Left lung (tissue), 4 donors: ENCODE measurements at regions not wholly inside any gene's neighbourhood (a gene's known extent, or its start where the extent isn't known, plus 50 kb on each side); places are given as distances from the start of the nearest gene placed in this dataset.

Source experiments
- ATAC-seq: fragments of 200-7000 bp; cut with Tn5 transposase; one replicate; pipeline ENCODE4 v1.9.1; 2020; ENCODE audit warnings: moderate library complexity
- DNase-seq, 4 donors: peaks; one replicate each; pipeline ENCODE4 v3.0.0-alpha.2; 2013 to 2020
- H3K27ac ChIP-seq, 2 donors: fragments of 200-600 bp; sonication (generic) in 1 of 2; one replicate each; pipeline versions ENCODE4 v1.5.0 to v1.8.0; 2020 to 2021
- H3K27me3 ChIP-seq, 2 donors: fragments of 200-600 bp; sonication (generic) in 1 of 2; one replicate each; pipeline versions ENCODE4 v1.5.0 to v1.8.0; 2020 to 2021
- H3K36me3 ChIP-seq, 2 donors: fragments of 200-600 bp; sonication (generic) in 1 of 2; one replicate each; pipeline versions ENCODE4 v1.5.0 to v1.8.0; 2020 to 2021
- H3K4me1 ChIP-seq, 2 donors: fragments of 200-600 bp; one replicate each; pipeline ENCODE4 v1.8.0; 2021
- H3K4me3 ChIP-seq, 2 donors: fragments of 200-600 bp; sonication (generic) in 1 of 2; one replicate each; pipeline versions ENCODE4 v1.5.0 to v1.8.0; 2020 to 2021; ENCODE audit warnings: mild to moderate bottlenecking in 1 of 2
- H3K9me3 ChIP-seq, 2 donors: fragments of 200-600 bp; sonication (generic) in 1 of 2; one replicate each; pipeline versions ENCODE4 v1.5.0 to v1.8.0; 2020 to 2021
- CTCF ChIP-seq, 2 donors: fragments of 200-600 bp; sonication (generic) in 1 of 2; IDR thresholded peaks; one replicate each; pipeline versions ENCODE4 v1.5.0 to v1.8.0; 2021; ENCODE audit warnings: antibody characterized with exemption in 2 of 2
- intact Hi-C, 2 donors: fragments of 100-400 bp; cut with DNase I; formaldehyde crosslinking; loops; one replicate each; pipeline versions ENCODE4 v1.11.2 to v1.14.2; 2022
- donor health status: DM: no; HTN: yes; CAD: no.
- donor health status: DM: no; HTN: no; CAD: no.

- Histone ChIP-seq H3K27ac (no peak overlapping the region), H3K4me3 (no peak overlapping the region), H3K9me3 (no peaks in the 10 kb centered on the region), H3K36me3 (no peaks in the 10 kb centered on the region), H3K4me1 (no peaks in the 10 kb centered on the region), H3K27me3 (no peaks in the 10 kb centered on the region)
- DNase-seq: no peak
- no peak for ATAC-seq
- no peak for TF ChIP-seq CTCF (IDR thresholded peaks at IDR 0.05)
- intact Hi-C loops: no loop called here
Measured at GRCh38 chr11:93075782-93076181, 106.3 kb downstream of the MTNR1B start.

GRCh38 chr11:93080146-93080759, 110.8 kb downstream of the MTNR1B start:
- no peak for ATAC-seq
- DNase-seq: peak in 1 of 4 donors; percentile 19

GRCh38 chr11:93081694-93082093, 112.2 kb downstream of the MTNR1B start:
- ATAC-seq (no peak), DNase-seq (no peak)
- H3K4me1 ChIP-seq: no peaks in the 10 kb centered on the region
- no peak for TF ChIP-seq CTCF (IDR thresholded peaks at IDR 0.05)
- H3K9me3 ChIP-seq: no peaks in the 10 kb centered on the region
- no peaks in the 10 kb centered on the region for H3K27me3 ChIP-seq
- intact Hi-C loops: no loop called here
- no peak overlapping the region for H3K4me3 ChIP-seq
- H3K27ac ChIP-seq: no peak overlapping the region
- H3K36me3 ChIP-seq: no peaks in the 10 kb centered on the region

More at GRCh38 chr11:93080146-93080759, 110.8 kb downstream of the MTNR1B start:
- H3K9me3 ChIP-seq: no peaks in the 10 kb centered on the region
- no peak for TF ChIP-seq CTCF (IDR thresholded peaks at IDR 0.05)
- intact Hi-C loops: no loop called here
- no peaks in the 10 kb centered on the region for H3K4me1 ChIP-seq
- H3K27ac ChIP-seq: no peak overlapping the region
- no peak overlapping the region for H3K4me3 ChIP-seq
- no peaks in the 10 kb centered on the region for H3K27me3 ChIP-seq
- H3K36me3 ChIP-seq: no peaks in the 10 kb centered on the region

- intact Hi-C loops: no loop called here
- ATAC-seq (no peak), DNase-seq (no peak)
- Histone ChIP-seq H3K27ac (no peak overlapping the region), H3K4me3 (no peak overlapping the region), H3K27me3 (no peaks in the 10 kb centered on the region), H3K9me3 (no peaks in the 10 kb centered on the region), H3K36me3 (no peaks in the 10 kb centered on the region), H3K4me1 (no peaks in the 10 kb centered on the region)
- no peak for TF ChIP-seq CTCF (IDR thresholded peaks at IDR 0.05)
Measured at GRCh38 chr11:93082900-93083299, 113.4 kb downstream of the MTNR1B start.

GRCh38 chr11:93084727-93085505, 112.9 kb downstream of the SLC36A4 start:
- Histone ChIP-seq H3K27ac (no peak overlapping the region), H3K4me1 (no peaks in the 10 kb centered on the region), H3K4me3 (no peak overlapping the region), H3K27me3 (no peaks in the 10 kb centered on the region), H3K36me3 (no peaks in the 10 kb centered on the region), H3K9me3 (no peaks in the 10 kb centered on the region)
- ATAC-seq (no peak), DNase-seq (no peak)
- intact Hi-C loops: no loop called here
- no peak for TF ChIP-seq CTCF (IDR thresholded peaks at IDR 0.05)
